HepG2 (cell line): ENCODE measurements at regions not wholly inside any gene's neighbourhood (a gene's known extent, or its start where the extent isn't known, plus 50 kb on each side); places are given as distances from the start of the nearest gene placed in this dataset.

Experiments used
- ATAC-seq: fragments of 200-7000 bp; cut with Tn5 transposase; 3 replicates; pipeline ENCODE4 v1.9.1; 2020; ENCODE audit warnings: mild to moderate bottlenecking, moderate library complexity
- BruUV-seq: library from RNA; stranded (reverse); fragments of 400-500 nt; replicated peaks from 2 replicates; lab custom pipeline; 2021; lab: Mats Ljungman, UMichigan
- CTCF ChIA-PET: fragments of 300-600 bp; formaldehyde crosslinking; extraction: SDS; loops from one replicate; lab custom pipeline; 2021; ENCODE audit warnings: low total read pairs, inconsistent platforms, low intra/inter-chr PET ratio; lab: Yijun Ruan, JAX
- POLR2A ChIA-PET: fragments of 350-600 bp; sonication (Branson Sonifier 250); formaldehyde crosslinking; loops from one replicate; lab custom pipeline; 2020; ENCODE audit warnings: antibody characterized with exemption, inconsistent platforms; lab: Yijun Ruan, JAX
- DNase-seq: peaks from one replicate; pipeline ENCODE4 v3.0.0-alpha.2; 2015; ENCODE audit warnings: low spot score
- FAIRE-seq: peaks from 3 replicates; lab custom pipeline; 2011; peaks lifted over from hg19 to GRCh38; lab: Jason Lieb, UNC
- H2AFZ ChIP-seq: one replicate; pipeline ENCODE4 v1.6.1; 2011; ENCODE audit warnings: low read length, inconsistent platforms
- H3K27ac ChIP-seq: fragments of 300-600 bp; 3 replicates; pipeline ENCODE4 v1.8.0; 2011; ENCODE audit warnings: mixed run types, mild to moderate bottlenecking, mixed read lengths, low read length, inconsistent platforms; ENCODE audit not compliant: insufficient read depth; ENCODE audit errors: extremely low read length
- H3K27me3 ChIP-seq, 2 experiments: fragments of 200-600 bp in 1 of 2; 2 replicates in 1 of 2; 3 replicates in 1 of 2; pipeline versions ENCODE4 v1.6.0 to v1.8.0; 2011; ENCODE audit warnings: low read length in 2 of 2, mild to moderate bottlenecking in 2 of 2, moderate library complexity in 2 of 2, inconsistent platforms in 1 of 2; ENCODE audit not compliant: insufficient read depth in 2 of 2, control insufficient read depth in 1 of 2
- H3K36me3 ChIP-seq, 2 experiments: fragments of 200-600 bp in 1 of 2; replicated peaks in 1 of 2; 2 replicates in 1 of 2; 3 replicates in 1 of 2; pipeline versions ENCODE4 v1.5.1 to v1.8.0; 2011; ENCODE audit warnings: low read length in 2 of 2, inconsistent platforms in 1 of 2; ENCODE audit not compliant: insufficient read depth in 2 of 2, control insufficient read depth in 1 of 2
- H3K4me1 ChIP-seq: 2 replicates; pipeline ENCODE4 v1.5.1; 2012; ENCODE audit warnings: low read length, inconsistent platforms; ENCODE audit not compliant: insufficient read depth
- H3K4me2 ChIP-seq: 2 replicates; pipeline ENCODE4 v1.6.0; 2011; ENCODE audit warnings: low read depth, low read length, inconsistent platforms
- H3K4me3 ChIP-seq, 3 experiments: fragments of 200-600 bp in 1 of 3; sonication (generic), shearing (Covaris generic) in 1 of 3; replicated peaks in 1 of 3; 2 replicates each; pipeline ENCODE4 v1.5.1; 2011 to 2016; ENCODE audit warnings: low read length in 3 of 3, inconsistent platforms in 2 of 3, low read depth in 2 of 3, mild to moderate bottlenecking in 2 of 3, control low read depth in 1 of 3, mixed read lengths in 1 of 3; ENCODE audit not compliant: insufficient read depth in 1 of 3
- H3K79me2 ChIP-seq: one replicate; pipeline ENCODE4 v1.6.1; 2011; ENCODE audit warnings: low read length, inconsistent platforms; ENCODE audit not compliant: insufficient read depth
- H3K9ac ChIP-seq: 2 replicates; pipeline ENCODE4 v1.6.0; 2011; ENCODE audit warnings: mild to moderate bottlenecking, low read depth, low read length, inconsistent platforms; ENCODE audit not compliant: insufficient read depth
- H3K9me3 ChIP-seq: 2 replicates; pipeline ENCODE4 v1.5.1; 2012; ENCODE audit warnings: mild to moderate bottlenecking, low read length
- H4K20me1 ChIP-seq: 2 replicates; pipeline ENCODE4 v1.6.0; 2011; ENCODE audit warnings: inconsistent platforms, mild to moderate bottlenecking, low read length, moderate library complexity; ENCODE audit not compliant: insufficient read depth
- ATF2 ChIP-seq: sonication (generic); formaldehyde crosslinking; IDR thresholded peaks from 2 replicates; pipeline ENCODE4 v1.4.0; 2020; ENCODE audit warnings: missing genetic modification reagents
- CBX2 ChIP-seq, 2 experiments: fragments of 200-600 bp in 1 of 2; sonication (generic); formaldehyde crosslinking in 1 of 2; IDR thresholded peaks; 2 replicates each; pipeline versions ENCODE4 v1.7.0 to v1.8.1; 2018 to 2022; ENCODE audit warnings: low read depth in 2 of 2, low read length in 1 of 2, mild to moderate bottlenecking in 1 of 2, missing genetic modification reagents in 1 of 2
- NFAT5 ChIP-seq: sonication (generic); formaldehyde crosslinking; IDR thresholded peaks from 2 replicates; pipeline ENCODE4 v1.4.0; 2020; ENCODE audit warnings: missing genetic modification reagents
- SP2 ChIP-seq: sonication (generic); formaldehyde crosslinking; IDR thresholded peaks from 2 replicates; pipeline ENCODE4 v1.5.1; 2020; ENCODE audit warnings: mild to moderate bottlenecking, missing genetic modification reagents
- SP5 ChIP-seq: IDR thresholded peaks from 2 replicates; pipeline ENCODE4 v1.6.1; 2016; ENCODE audit warnings: low read depth, borderline replicate concordance
- ZBTB43 ChIP-seq: sonication (generic); formaldehyde crosslinking; conservative IDR thresholded peaks from 2 replicates; pipeline ENCODE4 v1.4.0; 2020; ENCODE audit warnings: missing genetic modification reagents
- ZNF382 ChIP-seq: sonication (generic); formaldehyde crosslinking; IDR thresholded peaks from 2 replicates; pipeline ENCODE4 v1.5.0; 2020; ENCODE audit warnings: missing genetic modification reagents, mild to moderate bottlenecking, borderline replicate concordance
- WGBS: methylation state at CpG from one replicate; pipeline ENCODE4 v1.1.6; 2017; ENCODE audit warnings: low lambda C conversion rate; 5-methylcytosine and 5-hydroxymethylcytosine counted together
- in situ Hi-C: cut with HindIII; loops from 2 replicates; pipeline ENCODE4 v1.10.0; 2017; ENCODE audit warnings: low pct_unique_long_range_greater_than_20kb; ENCODE audit not compliant: extremely low pct_ligation_motif_present
- intact Hi-C: fragments of 100-400 bp; cut with micrococcal nuclease; formaldehyde crosslinking; loops from one replicate; pipeline ENCODE4 v1.10.0; 2022; ENCODE audit not compliant: unreplicated experiment

- no peak for TF ChIP-seq ATF2 (CRISPR knock-in tag)
Measured at GRCh38 chr9:79408200-79408599, 163.6 kb upstream of the TLE4 start (continued).

- in situ Hi-C loops (no loop called here), intact Hi-C loops (no loop called here)
- Histone ChIP-seq H3K27me3 (no peaks in the 10 kb centered on the region), H3K4me1 (no peaks in the 10 kb centered on the region), H4K20me1 (no peaks in the 10 kb centered on the region), H3K79me2 (no peaks in the 10 kb centered on the region), H3K9me3 (no peaks in the 10 kb centered on the region), H3K27ac (no peak overlapping the region), H2AFZ (no peak overlapping the region), H3K9ac (no peak overlapping the region), H3K4me2 (no peak overlapping the region), H3K36me3 (no peaks in the 10 kb centered on the region), H3K4me3 (no peak overlapping the region)
- POLR2A ChIA-PET = no interaction called here
- TF ChIP-seq SP5 = no peak
- no peak for TF ChIP-seq CBX2 (IDR thresholded peaks at IDR 0.05; ENCODE audit: low read depth, low read length)
- TF ChIP-seq CBX2 (CRISPR knock-in tag; IDR thresholded peaks at IDR 0.05; ENCODE audit: low read depth) = no peak
- TF ChIP-seq ZBTB43 (CRISPR knock-in tag) = no peak
- TF ChIP-seq NFAT5 = no peak
- no peak for TF ChIP-seq ZNF382 (CRISPR knock-in tag)
- TF ChIP-seq SP2 (CRISPR knock-in tag) = no peak
- no TSS peak for BruUV-seq
- WGBS = 0% methylated on average over 3 of the region's 3 CpGs
- no peak for FAIRE-seq
- no peak for DNase-seq
- ATAC-seq = no peak
- CTCF ChIA-PET = no interaction called here
Measured at GRCh38 chr9:79408617-79409016, 163.1 kb upstream of the TLE4 start.
